B cell (primary cell): ENCODE measurements at regions not wholly inside any gene's neighbourhood (a gene's known extent, or its start where the extent isn't known, plus 50 kb on each side); places are given as distances from the start of the nearest gene placed in this dataset.

Source experiments
- ATAC-seq: fragments of 200-7000 bp; cut with Tn5 transposase; one replicate; pipeline ENCODE4 v1.10.0; 2021; ENCODE audit warnings: low read depth, mild to moderate bottlenecking, moderate number of reproducible peaks, moderate library complexity
- CTCF ChIA-PET: fragments of 350-600 bp; sonication (Branson Sonifier 250); formaldehyde crosslinking; loops from one replicate; lab custom pipeline; 2021; ENCODE audit warnings: antibody characterized with exemption, inconsistent platforms; lab: Charles Lee
- POLR2A ChIA-PET: fragments of 350-600 bp; sonication (Branson Sonifier 250); formaldehyde crosslinking; loops from one replicate; lab custom pipeline; 2021; ENCODE audit warnings: antibody characterized with exemption; lab: Charles Lee
- DNase-seq: peaks from one replicate; pipeline ENCODE4 v3.0.0; 2013
- H2AFZ ChIP-seq: 2 replicates; pipeline ENCODE4 v1.6.1; 2012; ENCODE audit warnings: mild to moderate bottlenecking, low read depth, low read length; ENCODE audit not compliant: insufficient read depth, poor library complexity, severe bottlenecking
- H3K27ac ChIP-seq, 2 donors: 1 replicate in 1 of 2; 2 replicates in 1 of 2; pipeline ENCODE4 v1.5.1; 2012 to 2013; ENCODE audit warnings: low read length in 2 of 2, mild to moderate bottlenecking in 2 of 2, moderate library complexity in 1 of 2
- H3K27me3 ChIP-seq, 4 experiments: fragments of 200-600 bp in 1 of 4; sonication (generic) in 1 of 4; replicated peaks in 1 of 4; 1 replicate in 2 of 4; 2 replicates in 2 of 4; pipeline versions ENCODE4 v1.6.1 to v1.7.0; 2013 to 2016; ENCODE audit warnings: low read length in 3 of 4, mild to moderate bottlenecking in 2 of 4, mixed read lengths in 1 of 4, moderate library complexity in 1 of 4; ENCODE audit not compliant: insufficient read depth in 4 of 4, control insufficient read depth in 3 of 4; ENCODE audit errors: control extremely low read depth in 1 of 4
- H3K36me3 ChIP-seq, 2 experiments: replicated peaks in 1 of 2; 1 replicate in 1 of 2; 2 replicates in 1 of 2; pipeline versions ENCODE4 v1.6.1 to v1.7.1; 2013; ENCODE audit warnings: low read length in 1 of 2; ENCODE audit not compliant: insufficient read depth in 2 of 2, control insufficient read depth in 1 of 2; ENCODE audit errors: control extremely low read depth in 1 of 2, extremely low read depth in 1 of 2
- H3K4me1 ChIP-seq, 2 donors: fragments of 200-600 bp in 1 of 2; sonication (generic) in 1 of 2; 1 replicate in 1 of 2; 2 replicates in 1 of 2; pipeline versions ENCODE4 v1.5.1 to v1.6.1; 2013 to 2017; ENCODE audit warnings: low read length in 2 of 2; ENCODE audit not compliant: control insufficient read depth in 2 of 2, insufficient read depth in 2 of 2
- H3K4me2 ChIP-seq: replicated peaks from 2 replicates; pipeline ENCODE3; 2012; ENCODE audit warnings: mild to moderate bottlenecking, low read depth, low read length; ENCODE audit not compliant: poor library complexity, severe bottlenecking
- H3K4me3 ChIP-seq, 5 experiments: fragments of 200-600 bp in 1 of 5; sonication (generic) in 1 of 5; 1 replicate in 3 of 5; 2 replicates in 2 of 5; pipeline versions ENCODE4 v1.5.1 to v1.7.0; 2011 to 2016; ENCODE audit warnings: low read length in 4 of 5, mild to moderate bottlenecking in 4 of 5, low read depth in 2 of 5, control low read depth in 1 of 5, moderate library complexity in 1 of 5; ENCODE audit not compliant: insufficient read depth in 1 of 5; ENCODE audit errors: control extremely low read depth in 1 of 5, extremely low read depth in 1 of 5
- H3K79me2 ChIP-seq: fragments of 200-600 bp; sonication (generic); one replicate; pipeline ENCODE4 v1.6.0; 2016; ENCODE audit warnings: low read length; ENCODE audit not compliant: control insufficient read depth, insufficient read depth
- H3K9ac ChIP-seq: fragments of 200-600 bp; sonication (generic); 2 replicates; pipeline ENCODE4 v1.6.1; 2017; ENCODE audit warnings: mild to moderate bottlenecking, low read length, moderate library complexity
- H3K9me3 ChIP-seq, 3 donors: one replicate each; pipeline versions ENCODE4 v1.6.1 to v1.7.1; 2013; ENCODE audit warnings: low read length in 2 of 3; ENCODE audit not compliant: control insufficient read depth in 2 of 3, insufficient read depth in 1 of 3; ENCODE audit errors: control extremely low read depth in 1 of 3
- H4K20me1 ChIP-seq: 2 replicates; pipeline ENCODE4 v1.6.0; 2012; ENCODE audit warnings: mild to moderate bottlenecking, low read length; ENCODE audit not compliant: insufficient read depth, control insufficient read depth, poor library complexity, severe bottlenecking
- H3K27ac Mint-ChIP-seq: one replicate; pipeline ENCODE4 v1.8.0; 2021; ENCODE audit warnings: mixed read lengths
- H3K27me3 Mint-ChIP-seq: one replicate; pipeline ENCODE4 v1.8.0; 2021; ENCODE audit warnings: mixed read lengths
- H3K4me1 Mint-ChIP-seq: one replicate; pipeline ENCODE4 v1.8.0; 2021; ENCODE audit warnings: mixed read lengths
- H3K4me3 Mint-ChIP-seq: one replicate; pipeline ENCODE4 v1.8.0; 2021; ENCODE audit warnings: mixed read lengths
- H3K9me3 Mint-ChIP-seq: one replicate; pipeline ENCODE4 v1.8.0; 2022; ENCODE audit warnings: mixed read lengths; ENCODE audit not compliant: insufficient read depth
- EZH2 ChIP-seq: IDR thresholded peaks from 2 replicates; pipeline ENCODE4 v1.6.1; 2012; ENCODE audit warnings: borderline replicate concordance, low read depth, mild to moderate bottlenecking, moderate library complexity, low read length; ENCODE audit not compliant: insufficient read depth, poor library complexity, severe bottlenecking
- WGBS: methylation state at CpG from one replicate; pipeline ENCODE4 v1.1.5; 2013; ENCODE audit warnings: missing lambda C conversion rate; ENCODE audit not compliant: insufficient coverage; 5-methylcytosine and 5-hydroxymethylcytosine counted together
- intact Hi-C: fragments of 100-400 bp; cut with micrococcal nuclease; formaldehyde crosslinking; loops from one replicate; pipeline ENCODE4 v1.10.0; 2022
- TF ChIP-seq, protein P1 (sequence below): fragments of 200-600 bp; IDR thresholded peaks from one replicate; pipeline ENCODE4 v1.8.0; 2022; ENCODE audit warnings: antibody characterized with exemption, mild to moderate bottlenecking

DNA sequence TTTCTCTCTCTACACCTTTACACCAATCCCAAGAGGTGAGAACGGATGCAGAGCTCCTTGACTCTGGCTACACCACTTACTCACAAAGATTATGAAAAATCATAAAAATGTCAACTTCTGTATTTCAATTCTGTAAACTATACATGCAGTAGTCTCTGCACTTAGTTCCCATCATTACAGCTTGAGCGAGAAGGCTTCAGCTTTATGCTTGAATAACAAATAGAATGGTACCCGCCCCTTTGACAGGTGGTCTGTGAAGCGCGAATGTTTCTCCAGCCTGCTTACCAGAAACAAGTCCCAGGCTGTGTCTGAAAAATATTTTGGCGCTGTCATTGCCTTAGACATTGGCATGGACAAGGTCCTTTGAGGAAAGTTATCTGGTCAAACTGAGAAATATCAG is 562.4 kb upstream of the CLINT1 start:
- TF ChIP-seq EZH2 = no peak
- TF ChIP-seq, protein P1, sequence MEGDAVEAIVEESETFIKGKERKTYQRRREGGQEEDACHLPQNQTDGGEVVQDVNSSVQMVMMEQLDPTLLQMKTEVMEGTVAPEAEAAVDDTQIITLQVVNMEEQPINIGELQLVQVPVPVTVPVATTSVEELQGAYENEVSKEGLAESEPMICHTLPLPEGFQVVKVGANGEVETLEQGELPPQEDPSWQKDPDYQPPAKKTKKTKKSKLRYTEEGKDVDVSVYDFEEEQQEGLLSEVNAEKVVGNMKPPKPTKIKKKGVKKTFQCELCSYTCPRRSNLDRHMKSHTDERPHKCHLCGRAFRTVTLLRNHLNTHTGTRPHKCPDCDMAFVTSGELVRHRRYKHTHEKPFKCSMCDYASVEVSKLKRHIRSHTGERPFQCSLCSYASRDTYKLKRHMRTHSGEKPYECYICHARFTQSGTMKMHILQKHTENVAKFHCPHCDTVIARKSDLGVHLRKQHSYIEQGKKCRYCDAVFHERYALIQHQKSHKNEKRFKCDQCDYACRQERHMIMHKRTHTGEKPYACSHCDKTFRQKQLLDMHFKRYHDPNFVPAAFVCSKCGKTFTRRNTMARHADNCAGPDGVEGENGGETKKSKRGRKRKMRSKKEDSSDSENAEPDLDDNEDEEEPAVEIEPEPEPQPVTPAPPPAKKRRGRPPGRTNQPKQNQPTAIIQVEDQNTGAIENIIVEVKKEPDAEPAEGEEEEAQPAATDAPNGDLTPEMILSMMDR = no peak
- peak overlapping the region; percentile 48 for H2AFZ ChIP-seq
- H3K4me3 Mint-ChIP-seq = peak overlapping the region; percentile 21

DNA sequence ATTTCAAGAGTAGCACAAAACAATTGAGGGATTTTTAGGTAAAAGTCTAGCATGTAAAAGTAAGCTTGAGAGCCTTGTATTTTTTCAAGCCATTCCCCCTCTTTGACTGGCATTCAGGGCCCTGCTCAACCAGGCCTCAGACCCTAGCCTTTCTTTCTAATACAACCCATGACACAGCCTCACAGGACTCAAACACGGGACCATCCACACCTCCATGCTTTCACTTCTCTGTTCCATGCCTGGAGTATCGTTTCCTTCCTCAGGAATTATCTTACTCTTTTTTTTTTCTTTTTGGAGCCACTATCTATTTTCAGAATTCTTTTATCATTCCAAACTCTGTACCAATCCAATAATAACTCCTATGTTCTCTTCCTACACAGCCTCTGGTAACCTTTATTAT is 560.2 kb upstream of the CLINT1 start:
- no peak overlapping the region for H3K27ac ChIP-seq
- H3K9ac ChIP-seq = no peak overlapping the region
- TF ChIP-seq EZH2 = no peak
- TF ChIP-seq, protein P1 = no peak
- H3K27ac Mint-ChIP-seq = no peak overlapping the region
- ChIA-PET CTCF (no interaction called here), POLR2A (no interaction called here)
- DNase-seq = no peak
- no peak overlapping the region for H3K4me2 ChIP-seq
- no peak overlapping the region for H2AFZ ChIP-seq
- peaks cover 23% of the 10 kb centered on the region for H3K4me1 Mint-ChIP-seq
- 85% methylated on average over 2 of the region's 2 CpGs for WGBS
- no peaks in the 10 kb centered on the region for H3K9me3 ChIP-seq
- no peak overlapping the region for H3K4me3 ChIP-seq
- no peaks in the 10 kb centered on the region for H3K79me2 ChIP-seq
- H3K27me3 ChIP-seq = no peaks in the 10 kb centered on the region
- H3K4me3 Mint-ChIP-seq = no peak overlapping the region
- H4K20me1 ChIP-seq = no peaks in the 10 kb centered on the region
- H3K9me3 Mint-ChIP-seq = no peaks in the 10 kb centered on the region
- H3K36me3 ChIP-seq = no peaks in the 10 kb centered on the region
- intact Hi-C loops = no loop called here
- H3K27me3 Mint-ChIP-seq = no peaks in the 10 kb centered on the region
- ATAC-seq = no peak
- peaks cover 15% of the 10 kb centered on the region in 2 donors for H3K4me1 ChIP-seq

More for the DNA sequence above, 562.4 kb upstream of the CLINT1 start:
- Histone ChIP-seq H3K4me2 (peak overlapping the region; percentile 48), H3K27ac (peak overlapping the region; percentile 8 to 47), H3K4me3 (no peak overlapping the region), H3K27me3 (no peaks in the 10 kb centered on the region), H3K4me1 (peaks cover 15% of the 10 kb centered on the region in 2 donors), H3K9me3 (no peaks in the 10 kb centered on the region), H3K79me2 (no peaks in the 10 kb centered on the region), H3K36me3 (no peaks in the 10 kb centered on the region), H4K20me1 (no peaks in the 10 kb centered on the region), H3K9ac (peak overlapping the region; percentile 15)
- 17% methylated on average over 6 of the region's 6 CpGs for WGBS
- H3K9me3 Mint-ChIP-seq = no peaks in the 10 kb centered on the region
- peaks cover 23% of the 10 kb centered on the region for H3K4me1 Mint-ChIP-seq
- DNase-seq (peak; percentile 66), ATAC-seq (peak; percentile 93)
- intact Hi-C loops = no loop called here
- ChIA-PET CTCF (interaction anchor here (1.6 kb wide), 1 partner anchor 247 kb away, joined by 5 read pairs; no protein-coding TSS in a partner anchor), POLR2A (no interaction called here)
- H3K27me3 Mint-ChIP-seq = no peaks in the 10 kb centered on the region
- peak overlapping the region; percentile 42 for H3K27ac Mint-ChIP-seq
